Medulla oblongata (tissue), 1 donor: ENCODE measurements at regions not wholly inside any gene's neighbourhood (a gene's known extent, or its start where the extent isn't known, plus 50 kb on each side); places are given as distances from the start of the nearest gene placed in this dataset.

Experiments
- DNase-seq: peaks from one replicate; pipeline ENCODE4 v3.0.0-alpha.2; 2015; ENCODE audit errors: extremely low spot score

- DNase-seq = peak; percentile 27
Measured at GRCh38 chr2:220277445-220277975, 650.1 kb downstream of the SLC4A3 start.

DNA sequence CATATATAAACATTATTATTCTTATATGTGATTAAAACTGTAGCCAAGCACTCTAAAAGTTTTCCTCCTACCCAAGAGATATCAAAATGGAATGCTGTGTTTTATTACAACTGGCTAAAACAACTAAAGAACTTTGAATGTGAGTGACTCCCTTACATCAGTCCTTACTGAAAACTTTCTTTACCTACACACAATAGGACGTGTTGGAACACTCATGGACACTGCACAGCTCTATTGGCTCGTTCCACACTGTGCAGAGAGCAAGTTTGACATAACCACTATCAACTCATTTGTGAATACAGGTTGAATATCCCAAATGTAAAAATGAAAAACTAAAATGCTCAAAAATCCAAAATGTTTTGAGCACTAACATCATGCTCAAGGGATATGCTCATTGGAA is 650.6 kb downstream of the SLC4A3 start:
- DNase-seq = no peak

- no peak for DNase-seq
Measured at GRCh38 chr2:220279372-220279771, 651.9 kb downstream of the SLC4A3 start.

DNA sequence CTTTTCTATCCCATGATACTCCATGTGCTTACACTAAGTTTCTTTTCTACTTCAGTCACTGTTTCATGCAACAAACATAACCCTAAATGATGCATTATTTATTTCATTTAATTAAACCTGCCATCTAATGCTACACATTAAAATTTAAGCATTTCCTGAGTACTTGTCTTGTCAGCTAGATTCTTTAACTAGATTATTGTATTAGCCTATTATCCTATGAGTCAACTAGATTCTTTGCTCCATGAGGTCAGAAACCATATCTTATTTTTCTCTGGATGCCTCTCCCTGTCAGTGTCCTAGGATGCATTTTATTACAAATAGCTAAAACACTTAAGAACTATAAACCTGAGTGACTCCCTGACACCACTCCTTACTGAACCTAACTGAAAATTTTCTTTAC is 652.4 kb downstream of the SLC4A3 start:
- no peak for DNase-seq

DNA sequence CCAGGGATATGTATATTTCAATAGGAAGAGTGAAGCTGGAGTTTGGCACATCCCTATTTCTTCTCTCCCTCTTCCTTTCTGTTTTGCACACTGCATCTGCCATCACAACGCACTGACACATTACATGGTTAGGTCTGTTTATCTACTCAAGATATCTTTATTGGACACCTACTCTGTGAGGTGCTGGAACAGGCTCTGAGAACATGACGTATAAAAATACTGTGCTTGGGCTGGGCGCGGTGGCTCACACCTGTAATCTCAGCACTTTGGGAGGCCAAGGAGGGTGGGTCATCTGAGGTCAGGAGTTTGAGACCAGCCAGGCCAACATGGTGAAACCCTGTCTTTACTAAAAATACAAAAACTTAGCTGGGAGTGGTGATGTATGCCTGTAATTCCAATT is 653.3 kb downstream of the SLC4A3 start:
- no peak for DNase-seq

GRCh38 chr2:220281771-220282170 is 654.3 kb downstream of the SLC4A3 start:
- DNase-seq = no peak

DNA sequence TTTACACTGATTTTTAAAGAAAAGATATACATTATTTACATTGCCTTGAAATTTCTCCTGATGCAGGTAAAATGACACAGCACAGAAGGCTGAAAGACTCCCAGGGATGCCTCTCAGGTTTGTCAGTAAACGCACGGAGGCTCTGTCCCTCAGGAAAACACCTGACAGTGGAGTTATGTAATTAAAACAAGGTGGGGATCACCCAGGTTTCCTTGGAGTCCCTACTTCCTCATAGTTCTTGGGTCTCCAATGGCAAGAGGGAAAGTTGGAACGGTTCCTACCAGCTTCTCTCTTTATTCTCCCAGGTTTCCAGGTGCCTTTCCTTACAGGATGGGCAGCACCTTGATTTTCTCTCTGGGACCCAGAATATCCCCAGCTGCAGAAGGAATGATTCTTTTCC is 654.8 kb downstream of the SLC4A3 start:
- no peak for DNase-seq

DNA sequence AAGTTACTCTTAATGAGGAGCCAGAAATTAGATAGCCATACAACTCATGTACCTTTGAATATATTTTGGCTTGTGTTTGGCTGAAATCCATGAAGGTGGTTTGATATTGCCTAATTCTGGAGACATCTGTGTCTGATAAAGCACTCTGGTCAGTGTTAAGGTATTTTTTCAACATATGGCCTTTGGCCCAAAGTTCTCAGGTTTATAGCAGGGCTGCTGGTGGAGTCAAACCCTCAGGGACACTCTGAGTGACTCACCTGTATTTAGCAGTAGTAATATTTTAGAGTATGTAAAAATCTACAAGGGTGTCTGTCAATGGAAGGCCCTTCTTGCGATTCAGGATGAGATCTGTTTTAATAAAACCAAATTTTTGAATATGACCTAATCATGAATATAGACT is 666.5 kb downstream of the SLC4A3 start:
- DNase-seq = no peak

DNA sequence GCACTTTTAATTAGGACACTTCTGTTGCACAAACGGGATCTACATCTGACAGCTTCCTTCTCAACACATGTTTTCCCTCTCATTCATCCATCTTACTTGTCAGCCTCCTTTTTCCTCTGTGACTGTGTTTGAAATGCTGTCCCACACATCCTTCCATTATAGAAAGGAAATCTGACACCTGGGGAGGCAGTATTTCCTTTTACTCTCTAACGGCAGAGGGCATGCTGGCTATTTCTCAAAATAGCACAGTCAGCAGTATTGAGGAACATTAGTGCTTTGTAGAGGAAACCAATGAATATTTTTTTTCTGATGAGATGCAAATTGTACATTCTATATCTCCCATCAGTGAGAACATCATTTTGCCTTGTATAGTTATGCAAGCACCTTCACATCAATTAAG is 668.7 kb downstream of the SLC4A3 start:
- DNase-seq = no peak

GRCh38 chr2:220297093-220297492 is 669.7 kb downstream of the SLC4A3 start:
- no peak for DNase-seq

GRCh38 chr2:220300806-220301205 is 673.4 kb downstream of the SLC4A3 start:
- DNase-seq = no peak

DNA sequence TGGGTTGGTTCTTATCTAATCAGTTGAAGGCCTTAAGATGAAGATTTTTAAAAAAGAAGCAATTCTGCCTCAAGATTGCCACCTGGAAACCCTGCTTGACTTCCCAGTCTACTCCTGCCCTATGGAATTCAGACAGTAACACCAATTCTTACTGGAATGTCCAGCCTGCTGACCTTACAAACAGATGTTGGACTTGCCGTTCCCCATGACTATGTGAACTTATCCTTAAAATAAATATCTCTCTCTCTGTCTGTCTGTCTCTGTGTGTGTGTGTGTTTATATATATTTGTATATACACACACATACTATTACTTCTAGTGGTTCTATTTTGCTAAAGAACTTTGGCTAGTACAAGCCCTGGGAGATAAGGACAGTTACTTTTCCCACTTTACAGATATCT is 675.3 kb downstream of the SLC4A3 start:
- DNase-seq = no peak

GRCh38 chr2:220309215-220309614 is 681.8 kb downstream of the SLC4A3 start:
- DNase-seq = no peak

GRCh38 chr2:220310451-220310861 is 683.0 kb downstream of the SLC4A3 start:
- DNase-seq = no peak

- no peak for DNase-seq
Measured at GRCh38 chr2:220315098-220315823, 687.8 kb downstream of the SLC4A3 start.

DNA sequence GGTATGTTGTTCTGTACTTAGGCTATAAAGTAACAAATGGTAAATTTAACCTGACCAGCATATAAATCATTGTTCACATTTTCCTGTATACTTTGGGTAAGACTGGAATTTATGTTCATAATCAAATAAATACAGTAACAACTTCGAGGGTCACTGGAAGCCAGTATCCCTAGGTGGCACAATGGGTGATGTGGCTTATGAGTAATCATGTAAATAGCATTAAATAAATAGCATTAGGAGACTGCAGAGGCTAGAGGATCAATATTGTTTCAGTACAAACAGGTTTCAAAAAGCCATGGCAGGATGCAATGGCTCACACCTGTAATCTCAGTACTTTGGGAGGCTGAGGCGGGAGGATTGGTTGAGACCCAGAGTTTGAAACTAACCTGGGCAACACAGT is 690.6 kb downstream of the SLC4A3 start:
- DNase-seq = no peak

GRCh38 chr2:220318508-220318907 is 691.1 kb downstream of the SLC4A3 start:
- DNase-seq = no peak

DNA sequence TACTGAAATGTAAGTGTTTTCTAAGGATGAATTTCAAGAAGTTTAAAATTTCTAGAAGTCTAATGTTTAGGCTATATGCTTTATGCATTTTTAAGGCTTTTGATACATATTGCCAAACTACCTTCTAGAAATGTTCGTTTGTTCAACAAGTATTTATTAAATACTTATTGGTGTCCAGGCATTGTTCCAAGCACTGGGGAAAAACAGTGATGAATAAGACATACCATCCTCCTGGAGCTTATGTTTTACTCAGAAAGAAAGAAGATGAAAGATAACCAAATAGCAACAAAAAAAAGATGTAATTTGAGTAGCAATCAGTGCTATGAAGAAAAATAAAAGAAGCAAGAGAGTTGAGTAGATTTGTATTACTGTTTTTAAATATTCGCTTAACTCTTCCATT is 692.9 kb downstream of the SLC4A3 start:
- DNase-seq = no peak

- DNase-seq = no peak
Measured at GRCh38 chr2:220332886-220333285, 705.5 kb downstream of the SLC4A3 start.

DNA sequence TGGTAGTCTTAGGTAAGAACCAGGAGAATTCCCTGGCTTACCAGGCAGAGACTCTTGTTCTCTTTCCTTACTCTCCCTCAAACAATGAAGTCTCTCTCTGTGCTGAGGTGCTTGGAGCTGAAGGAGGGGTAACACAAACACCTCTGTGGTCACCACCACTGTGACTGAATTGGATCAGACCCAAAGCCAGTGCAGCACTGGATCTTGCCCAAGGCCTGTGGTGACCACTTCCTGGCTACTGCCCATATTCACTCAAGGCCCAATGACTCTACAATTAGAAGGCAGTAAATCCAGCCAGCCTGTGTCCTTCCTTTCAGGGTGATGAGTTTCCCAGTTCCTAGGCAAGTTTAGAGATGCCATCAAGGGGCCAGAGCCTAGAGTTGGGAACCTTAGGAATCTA is 706.8 kb downstream of the SLC4A3 start:
- no peak for DNase-seq

- peak; percentile 2 for DNase-seq
Measured at GRCh38 chr2:220334871-220335590, 707.6 kb downstream of the SLC4A3 start.

- peak; percentile 15 for DNase-seq
Measured at GRCh38 chr2:220335591-220335915, 708.1 kb downstream of the SLC4A3 start.

DNA sequence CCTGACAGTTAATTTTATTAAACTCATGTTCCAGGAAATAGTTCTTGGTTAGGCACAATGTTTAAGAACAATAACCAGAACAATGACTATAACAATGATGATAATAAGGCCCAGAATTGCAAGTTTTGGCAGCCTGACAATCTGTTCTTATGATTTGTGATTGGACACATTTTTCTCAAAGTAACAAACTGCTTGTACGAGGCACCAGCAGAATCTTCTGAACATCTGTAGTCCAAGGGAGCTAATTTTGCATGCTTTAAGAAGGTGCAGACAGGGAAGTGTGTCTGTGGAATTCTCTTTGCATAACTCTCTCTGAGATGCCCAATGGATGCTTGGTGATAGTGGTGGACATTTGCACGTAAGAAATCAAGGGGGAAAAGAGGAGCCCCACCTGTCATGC is 709.3 kb downstream of the SLC4A3 start:
- DNase-seq = no peak
